Panc1 (cell line): ENCODE measurements at regions not wholly inside any gene's neighbourhood (a gene's known extent, or its start where the extent isn't known, plus 50 kb on each side); places are given as distances from the start of the nearest gene placed in this dataset.

Source experiments
- ATAC-seq: fragments of 200-7000 bp; cut with Tn5 transposase; 2 replicates; pipeline ENCODE4 v1.9.1; 2020; ENCODE audit warnings: mild to moderate bottlenecking, moderate library complexity
- BruUV-seq: library from RNA; stranded (reverse); fragments of 400-500 nt; replicated peaks from 2 replicates; lab custom pipeline; 2021; lab: Mats Ljungman, UMichigan
- CTCF ChIA-PET: fragments of 300-600 bp; sonication (Branson Sonifier 250); formaldehyde crosslinking; loops from one replicate; lab custom pipeline; 2022; ENCODE audit warnings: antibody characterized with exemption; lab: Charles Lee
- POLR2A ChIA-PET: fragments of 300-600 bp; sonication (Branson Sonifier 250); formaldehyde crosslinking; loops from one replicate; lab custom pipeline; 2022; ENCODE audit warnings: antibody characterized with exemption; lab: Charles Lee
- DNase-seq: peaks from one replicate; pipeline ENCODE4 v3.0.0-alpha.2; 2010; ENCODE audit warnings: low read depth, low spot score
- H3K27ac ChIP-seq: 2 replicates; pipeline ENCODE4 v1.5.1; 2011; ENCODE audit warnings: mild to moderate bottlenecking, low read length, inconsistent platforms
- H3K27me3 ChIP-seq: fragments of 200-500 bp; sonication (Bioruptor generic); 2 replicates; pipeline ENCODE4 v1.6.0; 2014; ENCODE audit warnings: low read length, inconsistent platforms; ENCODE audit not compliant: control insufficient read depth, insufficient read depth
- H3K36me3 ChIP-seq: fragments of 200-500 bp; sonication (Bioruptor generic); 2 replicates; pipeline ENCODE4 v1.5.1; 2014; ENCODE audit warnings: inconsistent platforms, mild to moderate bottlenecking, low read length, moderate library complexity; ENCODE audit not compliant: control insufficient read depth, insufficient read depth
- H3K4me1 ChIP-seq: 2 replicates; pipeline ENCODE4 v1.5.1; 2011; ENCODE audit warnings: inconsistent platforms, mild to moderate bottlenecking, low read length, moderate library complexity; ENCODE audit not compliant: control insufficient read depth, insufficient read depth
- H3K4me3 ChIP-seq, 2 experiments: 2 replicates each; pipeline ENCODE4 v1.5.1; 2011 to 2012; ENCODE audit warnings: low read depth in 2 of 2, low read length in 2 of 2, mild to moderate bottlenecking in 2 of 2, inconsistent platforms in 1 of 2, moderate library complexity in 1 of 2
- H3K9me3 ChIP-seq: fragments of 200-500 bp; sonication (Bioruptor generic); 2 replicates; pipeline ENCODE4 v1.5.1; 2014; ENCODE audit warnings: low read depth, mild to moderate bottlenecking, inconsistent platforms, low read length, moderate library complexity; ENCODE audit not compliant: control insufficient read depth, insufficient read depth
- POLR2AphosphoS5 ChIP-seq: IDR thresholded peaks from 2 replicates; pipeline ENCODE4 v1.6.1; 2012; ENCODE audit warnings: mild to moderate bottlenecking, low read depth, low read length, moderate library complexity
- SIN3A ChIP-seq: IDR thresholded peaks from 2 replicates; pipeline ENCODE4 v1.6.1; 2012; ENCODE audit warnings: low read depth, mild to moderate bottlenecking, low read length, moderate library complexity, borderline replicate concordance; ENCODE audit not compliant: insufficient read depth
- TCF7L2 ChIP-seq: IDR thresholded peaks from 2 replicates; pipeline ENCODE4 v1.6.1; 2011; ENCODE audit warnings: mild to moderate bottlenecking, low read depth, low read length, inconsistent platforms
- in situ Hi-C: cut with HindIII; loops from 2 replicates; pipeline ENCODE4 v1.10.0; 2016; ENCODE audit warnings: low sequenced_read_pairs, low pct_unique_long_range_greater_than_20kb
- intact Hi-C: fragments of 100-400 bp; cut with micrococcal nuclease; formaldehyde crosslinking; loops from one replicate; pipeline ENCODE4 v1.10.0; 2022; ENCODE audit not compliant: unreplicated experiment
- TF ChIP-seq, protein P1 (sequence below), 2 experiments: IDR thresholded peaks; 2 replicates each; pipeline ENCODE4 v1.6.1; 2011 to 2012; ENCODE audit warnings: low read depth in 2 of 2, control low read depth in 1 of 2, low read length in 1 of 2, mild to moderate bottlenecking in 1 of 2, moderate library complexity in 1 of 2; ENCODE audit not compliant: insufficient read depth in 1 of 2
- TF ChIP-seq, protein P2 (sequence below): fragments of 450-650 bp; IDR thresholded peaks from 2 replicates; pipeline ENCODE4 v1.5.1; 2017; ENCODE audit warnings: mild to moderate bottlenecking

DNA sequence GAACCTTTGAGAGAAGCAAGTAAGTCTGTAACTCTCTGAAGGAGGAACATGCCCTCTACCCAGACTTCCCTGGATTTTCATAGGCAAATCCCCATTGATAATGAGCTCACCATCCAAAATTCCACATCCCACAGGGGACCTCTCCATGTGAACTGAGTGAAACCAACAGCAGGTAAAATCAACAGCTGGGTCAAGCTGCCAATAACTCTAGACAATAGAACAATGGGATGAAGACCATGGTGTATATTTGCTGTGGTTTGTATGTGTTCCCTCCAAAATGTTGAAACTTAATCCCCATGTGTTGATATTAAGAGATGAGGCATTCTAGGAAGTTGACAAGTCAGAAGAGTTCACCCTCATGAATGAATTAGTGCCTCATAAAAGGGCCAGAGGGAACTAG lies 110.2 kb upstream of the MYO10 start:
- CTCF ChIA-PET, result no interaction called here
- DNase-seq, result no peak

DNA sequence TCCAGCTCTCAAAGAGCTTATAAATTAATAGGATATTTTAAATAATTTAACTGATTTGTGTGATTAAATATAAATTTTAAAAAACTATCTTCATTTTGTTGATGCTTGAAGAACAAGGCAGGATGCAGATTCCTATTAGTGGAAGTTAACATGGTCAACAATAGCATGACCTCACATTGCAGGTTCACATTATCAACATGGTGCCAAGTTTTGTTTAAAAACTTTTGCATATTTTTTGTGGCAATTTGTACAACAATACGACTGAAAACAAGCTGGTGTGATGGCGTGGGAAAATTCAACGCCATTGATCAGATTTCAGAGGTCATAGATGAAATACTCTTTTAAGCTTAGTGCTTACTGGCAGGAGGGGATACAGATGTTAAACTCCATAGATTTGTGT lies 114.1 kb upstream of the MYO10 start:
- H3K9me3 ChIP-seq, result no peaks in the 10 kb centered on the region
- intact Hi-C loops, result no loop called here
- DNase-seq (no peak), ATAC-seq (no peak)
- ChIA-PET CTCF (no interaction called here), POLR2A (no interaction called here)
- H3K4me3 ChIP-seq, result no peak overlapping the region
- H3K4me1 ChIP-seq, result no peaks in the 10 kb centered on the region; the same call in 1 of the 2 replicates
- H3K27me3 ChIP-seq, result no peaks in the 10 kb centered on the region
- BruUV-seq, result no TSS peak
- H3K27ac ChIP-seq, result no peak overlapping the region
- TF ChIP-seq TCF7L2, result no peak
- in situ Hi-C loops, result no loop called here
- no peaks in the 10 kb centered on the region for H3K36me3 ChIP-seq

More for the DNA sequence above, 110.2 kb upstream of the MYO10 start:
- no peaks in the 10 kb centered on the region for H3K9me3 ChIP-seq
- POLR2A ChIA-PET, result no interaction called here
- intact Hi-C loops, result no loop called here
- no peaks in the 10 kb centered on the region for H3K4me1 ChIP-seq
- no TSS peak for BruUV-seq
- no peak for ATAC-seq
- H3K27me3 ChIP-seq, result no peaks in the 10 kb centered on the region
- H3K36me3 ChIP-seq, result no peaks in the 10 kb centered on the region
- no peak overlapping the region for H3K4me3 ChIP-seq
- in situ Hi-C loops, result no loop called here
- TF ChIP-seq POLR2AphosphoS5, result no peak
- TF ChIP-seq SIN3A, result no peak
- no peak for TF ChIP-seq TCF7L2
- TF ChIP-seq, protein P1, sequence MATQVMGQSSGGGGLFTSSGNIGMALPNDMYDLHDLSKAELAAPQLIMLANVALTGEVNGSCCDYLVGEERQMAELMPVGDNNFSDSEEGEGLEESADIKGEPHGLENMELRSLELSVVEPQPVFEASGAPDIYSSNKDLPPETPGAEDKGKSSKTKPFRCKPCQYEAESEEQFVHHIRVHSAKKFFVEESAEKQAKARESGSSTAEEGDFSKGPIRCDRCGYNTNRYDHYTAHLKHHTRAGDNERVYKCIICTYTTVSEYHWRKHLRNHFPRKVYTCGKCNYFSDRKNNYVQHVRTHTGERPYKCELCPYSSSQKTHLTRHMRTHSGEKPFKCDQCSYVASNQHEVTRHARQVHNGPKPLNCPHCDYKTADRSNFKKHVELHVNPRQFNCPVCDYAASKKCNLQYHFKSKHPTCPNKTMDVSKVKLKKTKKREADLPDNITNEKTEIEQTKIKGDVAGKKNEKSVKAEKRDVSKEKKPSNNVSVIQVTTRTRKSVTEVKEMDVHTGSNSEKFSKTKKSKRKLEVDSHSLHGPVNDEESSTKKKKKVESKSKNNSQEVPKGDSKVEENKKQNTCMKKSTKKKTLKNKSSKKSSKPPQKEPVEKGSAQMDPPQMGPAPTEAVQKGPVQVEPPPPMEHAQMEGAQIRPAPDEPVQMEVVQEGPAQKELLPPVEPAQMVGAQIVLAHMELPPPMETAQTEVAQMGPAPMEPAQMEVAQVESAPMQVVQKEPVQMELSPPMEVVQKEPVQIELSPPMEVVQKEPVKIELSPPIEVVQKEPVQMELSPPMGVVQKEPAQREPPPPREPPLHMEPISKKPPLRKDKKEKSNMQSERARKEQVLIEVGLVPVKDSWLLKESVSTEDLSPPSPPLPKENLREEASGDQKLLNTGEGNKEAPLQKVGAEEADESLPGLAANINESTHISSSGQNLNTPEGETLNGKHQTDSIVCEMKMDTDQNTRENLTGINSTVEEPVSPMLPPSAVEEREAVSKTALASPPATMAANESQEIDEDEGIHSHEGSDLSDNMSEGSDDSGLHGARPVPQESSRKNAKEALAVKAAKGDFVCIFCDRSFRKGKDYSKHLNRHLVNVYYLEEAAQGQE (IDR thresholded peaks at IDR 0.05; ENCODE audit: insufficient read depth in 1 of 2, low read depth in 2 of 2, low read length in 1 of 2), result no peak
- TF ChIP-seq, protein P2, sequence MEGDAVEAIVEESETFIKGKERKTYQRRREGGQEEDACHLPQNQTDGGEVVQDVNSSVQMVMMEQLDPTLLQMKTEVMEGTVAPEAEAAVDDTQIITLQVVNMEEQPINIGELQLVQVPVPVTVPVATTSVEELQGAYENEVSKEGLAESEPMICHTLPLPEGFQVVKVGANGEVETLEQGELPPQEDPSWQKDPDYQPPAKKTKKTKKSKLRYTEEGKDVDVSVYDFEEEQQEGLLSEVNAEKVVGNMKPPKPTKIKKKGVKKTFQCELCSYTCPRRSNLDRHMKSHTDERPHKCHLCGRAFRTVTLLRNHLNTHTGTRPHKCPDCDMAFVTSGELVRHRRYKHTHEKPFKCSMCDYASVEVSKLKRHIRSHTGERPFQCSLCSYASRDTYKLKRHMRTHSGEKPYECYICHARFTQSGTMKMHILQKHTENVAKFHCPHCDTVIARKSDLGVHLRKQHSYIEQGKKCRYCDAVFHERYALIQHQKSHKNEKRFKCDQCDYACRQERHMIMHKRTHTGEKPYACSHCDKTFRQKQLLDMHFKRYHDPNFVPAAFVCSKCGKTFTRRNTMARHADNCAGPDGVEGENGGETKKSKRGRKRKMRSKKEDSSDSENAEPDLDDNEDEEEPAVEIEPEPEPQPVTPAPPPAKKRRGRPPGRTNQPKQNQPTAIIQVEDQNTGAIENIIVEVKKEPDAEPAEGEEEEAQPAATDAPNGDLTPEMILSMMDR, result no peak
- no peak overlapping the region for H3K27ac ChIP-seq

DNA sequence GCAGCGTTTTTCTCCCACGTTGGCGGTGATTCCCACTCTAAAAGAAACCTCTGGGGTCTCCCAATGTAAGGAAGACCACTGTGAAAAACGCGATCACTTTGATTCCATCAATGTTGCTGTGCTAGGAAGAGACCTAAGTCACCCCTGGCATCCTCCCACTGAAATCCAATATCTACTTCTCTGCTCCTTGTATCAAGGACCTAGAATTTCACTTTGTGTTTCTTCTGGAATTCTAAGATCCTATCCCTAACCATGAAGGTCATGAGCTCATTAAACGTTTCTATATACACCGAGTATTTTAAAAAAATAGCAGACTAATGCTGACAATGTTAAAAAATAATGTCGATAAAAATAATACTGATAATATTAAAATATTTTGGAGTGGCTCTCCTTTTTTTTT lies 118.8 kb upstream of the MYO10 start:
- Histone ChIP-seq H3K9me3 (no peaks in the 10 kb centered on the region), H3K4me1 (peaks cover 9% of the 10 kb centered on the region; the same call in 1 of the 2 replicates), H3K4me3 (no peak overlapping the region), H3K27me3 (no peaks in the 10 kb centered on the region), H3K27ac (no peak overlapping the region), H3K36me3 (no peaks in the 10 kb centered on the region)
- DNase-seq, result no peak
- POLR2A ChIA-PET, result interaction anchor here (0.7 kb wide), 1 partner anchor 70 kb away, joined by 4 read pairs; no protein-coding TSS in a partner anchor
- TF ChIP-seq, protein P2, result no peak
- TF ChIP-seq POLR2AphosphoS5, result no peak
- TF ChIP-seq TCF7L2, result no peak
- TF ChIP-seq SIN3A, result no peak
- TF ChIP-seq, protein P1 (IDR thresholded peaks at IDR 0.05; ENCODE audit: insufficient read depth in 1 of 2, low read depth in 2 of 2, low read length in 1 of 2), result no peak
- intact Hi-C loops (no loop called here), in situ Hi-C loops (no loop called here)
- ATAC-seq, result no peak
- BruUV-seq, result no TSS peak
- CTCF ChIA-PET, result interaction anchor here (0.7 kb wide), 1 partner anchor 59 kb away, joined by 3 read pairs; no protein-coding TSS in a partner anchor
